H1 (cell line): ENCODE measurements at regions not wholly inside any gene's neighbourhood (a gene's known extent, or its start where the extent isn't known, plus 50 kb on each side); places are given as distances from the start of the nearest gene placed in this dataset.
"Not testable (repeated sequence)": the region's sequence is repeated elsewhere in the genome, so short reads cannot be mapped to it uniquely, and the experiment has no call there.

Experiments
- ATF2 ChIP-seq: IDR thresholded peaks from 2 replicates; pipeline ENCODE4 v1.6.1; 2012; ENCODE audit warnings: low read length, inconsistent platforms
- ATF3 ChIP-seq: IDR thresholded peaks from 2 replicates; pipeline ENCODE4 v1.6.1; 2011; ENCODE audit warnings: low read depth, mild to moderate bottlenecking, low read length; ENCODE audit not compliant: insufficient read depth
- BCL11A ChIP-seq, 2 experiments: IDR thresholded peaks; one replicate each; pipeline ENCODE4 v1.6.1; 2011; ENCODE audit warnings: low read depth in 2 of 2, low read length in 2 of 2, mild to moderate bottlenecking in 2 of 2
- CTCF ChIP-seq, 3 experiments: IDR thresholded peaks; 1 replicate in 2 of 3; 2 replicates in 1 of 3; pipeline versions ENCODE4 v1.5.1 to v1.6.1; 2011; ENCODE audit warnings: low read length in 3 of 3, mild to moderate bottlenecking in 3 of 3, inconsistent platforms in 2 of 3, low read depth in 1 of 3, moderate library complexity in 1 of 3; ENCODE audit not compliant: insufficient read depth in 1 of 3; ENCODE audit errors: control extremely low read depth in 1 of 3
- EP300 ChIP-seq, 2 experiments: IDR thresholded peaks; 1 replicate in 1 of 2; 2 replicates in 1 of 2; pipeline ENCODE4 v1.6.1; 2011 to 2012; ENCODE audit warnings: low read depth in 2 of 2, low read length in 2 of 2, mild to moderate bottlenecking in 2 of 2, borderline replicate concordance in 1 of 2, inconsistent platforms in 1 of 2, moderate library complexity in 1 of 2
- GABPA ChIP-seq: IDR thresholded peaks from 2 replicates; pipeline ENCODE4 v1.6.1; 2011; ENCODE audit warnings: mild to moderate bottlenecking, low read length, moderate library complexity, borderline replicate concordance; ENCODE audit not compliant: insufficient read depth
- HDAC2 ChIP-seq, 2 experiments: fragments of 300-600 bp in 1 of 2; sonication (generic) in 1 of 2; IDR thresholded peaks; 2 replicates each; pipeline ENCODE4 v1.6.1; 2011 to 2012; ENCODE audit warnings: low read depth in 2 of 2, low read length in 2 of 2, mild to moderate bottlenecking in 2 of 2, moderate library complexity in 2 of 2, borderline replicate concordance in 1 of 2, inconsistent platforms in 1 of 2
- MAX ChIP-seq: IDR thresholded peaks from 2 replicates; pipeline ENCODE4 v1.6.1; 2012; ENCODE audit warnings: inconsistent platforms
- PHF8 ChIP-seq: fragments of 200-600 bp; sonication (generic); conservative IDR thresholded peaks from 2 replicates; pipeline ENCODE4 v1.7.1; 2012; ENCODE audit warnings: low read depth, mild to moderate bottlenecking, inconsistent platforms, low read length, moderate library complexity
- POLR2A ChIP-seq, 2 experiments: IDR thresholded peaks; 1 replicate in 1 of 2; 2 replicates in 1 of 2; pipeline ENCODE4 v1.6.1; 2011; ENCODE audit warnings: low read depth in 2 of 2, low read length in 2 of 2, mild to moderate bottlenecking in 2 of 2; ENCODE audit errors: control extremely low read depth in 1 of 2
- POLR2AphosphoS5 ChIP-seq: IDR thresholded peaks from 2 replicates; pipeline ENCODE4 v1.6.1; 2011; ENCODE audit warnings: low read depth, low read length
- SP4 ChIP-seq: IDR thresholded peaks from 2 replicates; pipeline ENCODE4 v1.6.1; 2012; ENCODE audit warnings: low read length, inconsistent platforms
- SRF ChIP-seq: IDR thresholded peaks from 2 replicates; pipeline ENCODE4 v1.6.1; 2011; ENCODE audit warnings: mild to moderate bottlenecking, low read depth, low read length, moderate library complexity
- YY1 ChIP-seq: IDR thresholded peaks from 2 replicates; pipeline ENCODE4 v1.6.1; 2011; ENCODE audit warnings: low read depth, mild to moderate bottlenecking, low read length

GRCh38 chr3:101133197-101133596 is 140.0 kb upstream of the ABI3BP start:
- not testable (repeated sequence) for TF ChIP-seq SRF; PHF8; CTCF (IDR thresholded peaks at IDR 0.05; ENCODE audit: control extremely low read depth in 1 of 3, insufficient read depth in 1 of 3, low read depth in 1 of 3, low read length in 3 of 3); ATF3; POLR2A (IDR thresholded peaks at IDR 0.05; ENCODE audit: control extremely low read depth in 1 of 2, low read depth in 2 of 2, low read length in 2 of 2); MAX; HDAC2 (IDR thresholded peaks at IDR 0.05; ENCODE audit: borderline replicate concordance in 1 of 2, low read depth in 2 of 2, low read length in 2 of 2); BCL11A (IDR thresholded peaks at IDR 0.05; ENCODE audit: low read depth in 2 of 2, low read length in 2 of 2); ATF2; EP300 (IDR thresholded peaks at IDR 0.05; ENCODE audit: borderline replicate concordance in 1 of 2, low read depth in 2 of 2, low read length in 2 of 2); YY1; GABPA; POLR2AphosphoS5; SP4
